Stomach (tissue), 8 donors: ENCODE measurements at regions not wholly inside any gene's neighbourhood (a gene's known extent, or its start where the extent isn't known, plus 50 kb on each side); places are given as distances from the start of the nearest gene placed in this dataset.

Experiments used
- DNase-seq, 2 donors: peaks; one replicate each; pipeline versions ENCODE4 v3.0.0 to v3.0.0-alpha.2; 2013 to 2019
- H3K27ac ChIP-seq, 5 donors: fragments of 200-600 bp in 4 of 5; sonication (generic) in 4 of 5; one replicate each; pipeline ENCODE4 v1.5.1; 2013 to 2019; ENCODE audit warnings: mild to moderate bottlenecking in 1 of 5, moderate library complexity in 1 of 5
- H3K27me3 ChIP-seq, 3 donors: fragments of 200-600 bp; sonication (generic); one replicate each; pipeline ENCODE4 v1.5.1; 2017 to 2019; ENCODE audit warnings: mixed run types in 1 of 3
- H3K36me3 ChIP-seq, 4 donors: fragments of 200-600 bp; sonication (generic); 1 replicate in 3 of 4; 2 replicates in 1 of 4; pipeline ENCODE4 v1.5.1; 2016 to 2019
- H3K4me1 ChIP-seq, 4 donors: fragments of 200-600 bp; sonication (generic); one replicate each; pipeline ENCODE4 v1.5.1; 2016 to 2019
- H3K4me3 ChIP-seq, 4 donors: fragments of 200-600 bp; sonication (generic) in 3 of 4; one replicate each; pipeline ENCODE4 v1.5.1; 2016 to 2019; ENCODE audit warnings: mild to moderate bottlenecking in 1 of 4
- H3K9me3 ChIP-seq, 4 donors: fragments of 200-600 bp; sonication (generic); one replicate each; pipeline ENCODE4 v1.5.1; 2016 to 2019
- CTCF ChIP-seq, 7 experiments: fragments of 450-650 bp in 4 of 7; fragments of 200-600 bp in 3 of 7; sonication (generic) in 3 of 7; IDR thresholded peaks; one replicate each; pipeline ENCODE4 v1.5.1; 2016 to 2019; ENCODE audit warnings: antibody characterized with exemption in 7 of 7, control low read depth in 2 of 7, mild to moderate bottlenecking in 1 of 7
- EP300 ChIP-seq: sonication (generic); formaldehyde crosslinking; IDR thresholded peaks from one replicate; pipeline ENCODE4 v1.6.1; 2017; ENCODE audit warnings: antibody characterized with exemption
- POLR2A ChIP-seq, 4 donors: fragments of 450-650 bp; IDR thresholded peaks; one replicate each; pipeline ENCODE4 v1.6.1; 2016; ENCODE audit warnings: antibody characterized with exemption in 4 of 4, control low read depth in 2 of 4, mild to moderate bottlenecking in 1 of 4, moderate library complexity in 1 of 4
- POLR2AphosphoS5 ChIP-seq, 3 donors: sonication (generic); formaldehyde crosslinking; IDR thresholded peaks; one replicate each; pipeline ENCODE4 v1.6.1; 2016; ENCODE audit warnings: antibody characterized with exemption in 3 of 3
- WGBS, 5 donors: extraction: QIAGEN DNeasy Blood & Tissue Kit in 3 of 5; methylation state at CpG; one replicate each; pipeline versions ENCODE4 v1.1.5 to v1.1.7; 2013 to 2018; 5-methylcytosine and 5-hydroxymethylcytosine counted together
- intact Hi-C: fragments of 100-400 bp; cut with DNase I; formaldehyde crosslinking; loops from one replicate; pipeline ENCODE4 v1.15.1; 2023; ENCODE audit warnings: low total_unique reads
- donor health status: healthy with polysubstance abuse.
- donor health status: Bipolar disorder and iron deficiency.
- donor health status: healthy.

- Histone ChIP-seq H3K27me3 (no peaks in the 10 kb centered on the region), H3K9me3 (no peaks in the 10 kb centered on the region), H3K4me3 (no peak overlapping the region), H3K4me1 (no peaks in the 10 kb centered on the region), H3K36me3 (no peaks in the 10 kb centered on the region), H3K27ac (no peak overlapping the region)
- 35 to 62% (median 49%) methylated on average over 1 of the region's 1 CpG for WGBS, 5 donors
- intact Hi-C loops = no loop called here
- DNase-seq = no peak
- TF ChIP-seq POLR2A (IDR thresholded peaks at IDR 0.05) = no peak
- no peak for TF ChIP-seq CTCF (IDR thresholded peaks at IDR 0.05)
- no peak for TF ChIP-seq EP300
- TF ChIP-seq POLR2AphosphoS5 (IDR thresholded peaks at IDR 0.05) = no peak
These were observed 472.3 kb downstream of the HINT1 start for GRCh38 chr5:130692770-130693169.

- intact Hi-C loops = no loop called here
- H3K36me3 ChIP-seq = no peaks in the 10 kb centered on the region
- no peak overlapping the region for H3K27ac ChIP-seq
- no peaks in the 10 kb centered on the region for H3K27me3 ChIP-seq
- DNase-seq = no peak
- TF ChIP-seq POLR2A (IDR thresholded peaks at IDR 0.05) (no peak), POLR2AphosphoS5 (IDR thresholded peaks at IDR 0.05) (no peak), CTCF (IDR thresholded peaks at IDR 0.05) (no peak), EP300 (no peak)
- H3K4me3 ChIP-seq = no peak overlapping the region
- 43 to 68% (median 59%) methylated on average over 4 of the region's 4 CpGs for whole genome bisulfite sequencing, 5 donors
- H3K4me1 ChIP-seq = no peaks in the 10 kb centered on the region
- no peaks in the 10 kb centered on the region for H3K9me3 ChIP-seq
These were observed 475.2 kb downstream of the HINT1 start for GRCh38 chr5:130689831-130690230.

- no peaks in the 10 kb centered on the region for H3K9me3 ChIP-seq
- intact Hi-C loops = no loop called here
- no peak for TF ChIP-seq CTCF (IDR thresholded peaks at IDR 0.05)
- TF ChIP-seq EP300 = no peak
- TF ChIP-seq POLR2A (IDR thresholded peaks at IDR 0.05) = no peak
- TF ChIP-seq POLR2AphosphoS5 (IDR thresholded peaks at IDR 0.05) = no peak
- no peak overlapping the region for H3K27ac ChIP-seq
- H3K36me3 ChIP-seq = no peaks in the 10 kb centered on the region
- no peak overlapping the region for H3K4me3 ChIP-seq
- no peaks in the 10 kb centered on the region for H3K27me3 ChIP-seq
- DNase-seq = no peak
- H3K4me1 ChIP-seq = no peaks in the 10 kb centered on the region
- 64 to 81% (median 69%) methylated on average over 7 of the region's 7 CpGs for WGBS, 5 donors
These were observed 477.8 kb downstream of the HINT1 start for GRCh38 chr5:130687085-130687733.

- peaks cover 0 to 8% (median 0%) of the 10 kb centered on the region in 4 donors for H3K9me3 ChIP-seq
- no peaks in the 10 kb centered on the region for H3K4me1 ChIP-seq
- no peak overlapping the region for H3K4me3 ChIP-seq
- no peaks in the 10 kb centered on the region for H3K27me3 ChIP-seq
- no peak for DNase-seq
- 47 to 62% (median 57%) methylated on average over 1 of the region's 1 CpG for WGBS, 5 donors
- no peaks in the 10 kb centered on the region for H3K36me3 ChIP-seq
- H3K27ac ChIP-seq = no peak overlapping the region
- TF ChIP-seq EP300 (no peak), POLR2AphosphoS5 (IDR thresholded peaks at IDR 0.05) (no peak), CTCF (IDR thresholded peaks at IDR 0.05) (no peak), POLR2A (IDR thresholded peaks at IDR 0.05) (no peak)
- intact Hi-C loops = no loop called here
These were observed 486.4 kb downstream of the HINT1 start for GRCh38 chr5:130678637-130679036.
